Endothelial cell of umbilical vein (primary cell): ENCODE measurements at regions not wholly inside any gene's neighbourhood (a gene's known extent, or its start where the extent isn't known, plus 50 kb on each side); places are given as distances from the start of the nearest gene placed in this dataset.

Experiments used
- BruUV-seq: library from RNA; stranded (reverse); fragments of 400-500 nt; replicated peaks from 2 replicates; lab custom pipeline; 2021; lab: Mats Ljungman, UMichigan
- CTCF ChIA-PET: fragments of 300-600, 350-600 bp; sonication (Branson Sonifier 250); formaldehyde crosslinking; loops from one replicate; lab custom pipeline; 2021; ENCODE audit warnings: antibody characterized with exemption, inconsistent platforms; lab: Charles Lee
- POLR2A ChIA-PET: fragments of 300-600, 350-600 bp; sonication (Branson Sonifier 250); formaldehyde crosslinking; loops from one replicate; lab custom pipeline; 2021; ENCODE audit warnings: antibody characterized with exemption, inconsistent platforms; lab: Charles Lee
- DNase-seq: peaks from one replicate; pipeline ENCODE4 v3.0.0-alpha.2; 2011; ENCODE audit warnings: low read depth, low spot score
- FAIRE-seq: peaks from 2 replicates; lab custom pipeline; 2011; peaks lifted over from hg19 to GRCh38; lab: Jason Lieb, UNC
- H2AFZ ChIP-seq: 2 replicates; pipeline ENCODE4 v1.6.0; 2012; ENCODE audit warnings: low read depth, low read length, control low read depth, inconsistent platforms
- H3K27ac ChIP-seq: 2 replicates; pipeline ENCODE4 v1.5.1; 2011; ENCODE audit warnings: low read depth, mild to moderate bottlenecking, control low read depth, low read length, moderate library complexity; ENCODE audit not compliant: insufficient read depth
- H3K27me3 ChIP-seq, 2 experiments: 2 replicates each; pipeline versions ENCODE4 v1.6.0 to v1.6.1; 2011; ENCODE audit warnings: low read length in 2 of 2, mixed read lengths in 1 of 2; ENCODE audit not compliant: control insufficient read depth in 2 of 2, insufficient read depth in 2 of 2
- H3K36me3 ChIP-seq, 2 experiments: 2 replicates in 1 of 2; 3 replicates in 1 of 2; pipeline ENCODE4 v1.5.1; 2011; ENCODE audit warnings: low read length in 2 of 2, mild to moderate bottlenecking in 1 of 2, moderate library complexity in 1 of 2; ENCODE audit not compliant: control insufficient read depth in 2 of 2, insufficient read depth in 2 of 2; ENCODE audit errors: extremely low read depth in 1 of 2
- H3K4me1 ChIP-seq: 3 replicates; pipeline ENCODE4 v1.5.1; 2011; ENCODE audit warnings: mild to moderate bottlenecking, low read length; ENCODE audit not compliant: control insufficient read depth, insufficient read depth; ENCODE audit errors: extremely low read depth
- H3K4me2 ChIP-seq: 2 replicates; pipeline ENCODE4 v1.6.1; 2011; ENCODE audit warnings: low read length, control low read depth, mixed read lengths; ENCODE audit not compliant: insufficient read depth
- H3K4me3 ChIP-seq, 3 experiments: fragments of 200-600 bp in 1 of 3; sonication (generic), shearing (Covaris generic) in 1 of 3; replicated peaks in 1 of 3; 2 replicates each; pipeline ENCODE4 v1.5.1; 2011 to 2016; ENCODE audit warnings: control low read depth in 3 of 3, low read length in 3 of 3, mild to moderate bottlenecking in 2 of 3, inconsistent platforms in 1 of 3, low read depth in 1 of 3, moderate library complexity in 1 of 3; ENCODE audit not compliant: insufficient read depth in 1 of 3
- H3K79me2 ChIP-seq: 2 replicates; pipeline ENCODE4 v1.6.0; 2012; ENCODE audit warnings: low read length, inconsistent platforms; ENCODE audit not compliant: control insufficient read depth, insufficient read depth
- H3K9ac ChIP-seq: replicated peaks from 2 replicates; pipeline ENCODE3; 2011; ENCODE audit warnings: low read length, control low read depth; ENCODE audit not compliant: insufficient read depth; ENCODE audit errors: extremely low read depth
- H3K9me1 ChIP-seq: replicated peaks from 3 replicates; pipeline ENCODE4 v1.6.0; 2011; ENCODE audit warnings: mild to moderate bottlenecking, low read length; ENCODE audit not compliant: control insufficient read depth, insufficient read depth; ENCODE audit errors: extremely low read depth
- H3K9me3 ChIP-seq: replicated peaks from 2 replicates; pipeline ENCODE4 v1.5.1; 2012; ENCODE audit warnings: low read length, inconsistent platforms; ENCODE audit not compliant: control insufficient read depth, insufficient read depth
- H4K20me1 ChIP-seq: replicated peaks from 2 replicates; pipeline ENCODE3; 2011; ENCODE audit warnings: mild to moderate bottlenecking, low read length; ENCODE audit not compliant: control insufficient read depth, insufficient read depth; ENCODE audit errors: extremely low read depth
- EZH2 ChIP-seq: IDR thresholded peaks from 2 replicates; pipeline ENCODE4 v1.6.1; 2012; ENCODE audit warnings: borderline replicate concordance, low read depth, mild to moderate bottlenecking, moderate library complexity, low read length, inconsistent platforms; ENCODE audit not compliant: severe bottlenecking
- FOS ChIP-seq: IDR thresholded peaks from 2 replicates; pipeline ENCODE4 v1.6.1; 2011; ENCODE audit warnings: mild to moderate bottlenecking, low read length, moderate library complexity, borderline replicate concordance; ENCODE audit not compliant: insufficient read depth
- GATA2 ChIP-seq: IDR thresholded peaks from 2 replicates; pipeline ENCODE4 v1.7.0; 2011; ENCODE audit warnings: low read depth, mild to moderate bottlenecking, moderate library complexity, mixed read lengths, low read length; ENCODE audit not compliant: insufficient read length, insufficient read depth
- JUN ChIP-seq: IDR thresholded peaks from 2 replicates; pipeline ENCODE4 v1.6.1; 2011; ENCODE audit warnings: borderline replicate concordance, low read depth; ENCODE audit not compliant: insufficient read length, insufficient read depth
- MAX ChIP-seq: IDR thresholded peaks from 2 replicates; pipeline ENCODE4 v1.6.1; 2011; ENCODE audit not compliant: insufficient read depth, insufficient read length
- MYC ChIP-seq: IDR thresholded peaks from one replicate; pipeline ENCODE4 v1.6.1; 2011; ENCODE audit warnings: mild to moderate bottlenecking, low read depth, low read length
- POLR2A ChIP-seq: IDR thresholded peaks from 2 replicates; pipeline ENCODE4 v1.6.1; 2012; ENCODE audit warnings: low read depth, mild to moderate bottlenecking, control low read depth, low read length
- POLR2AphosphoS5 ChIP-seq: IDR thresholded peaks from 2 replicates; pipeline ENCODE4 v1.6.1; 2012; ENCODE audit warnings: low read depth, mild to moderate bottlenecking, control low read depth, low read length, moderate library complexity; ENCODE audit not compliant: insufficient read depth
- dilution Hi-C: fragments of 300-500 bp; cut with MboI; formaldehyde crosslinking; loops from one replicate; pipeline ENCODE4 v1.15.0; 2019; ENCODE audit warnings: low sequenced_read_pairs; ENCODE audit not compliant: extremely low pct_ligation_motif_present
- intact Hi-C: fragments of 100-400 bp; cut with micrococcal nuclease; formaldehyde crosslinking; loops from one replicate; pipeline ENCODE4 v1.10.0; 2022
- TF ChIP-seq, protein P1 (sequence below), 2 donors: IDR thresholded peaks; 1 replicate in 1 of 2; 2 replicates in 1 of 2; pipeline ENCODE4 v1.5.1; 2011; ENCODE audit warnings: low read length in 2 of 2, mild to moderate bottlenecking in 2 of 2, moderate library complexity in 2 of 2, control low read depth in 1 of 2, inconsistent platforms in 1 of 2, low read depth in 1 of 2; ENCODE audit not compliant: insufficient read depth in 1 of 2; ENCODE audit errors: extremely low read depth in 1 of 2

DNA sequence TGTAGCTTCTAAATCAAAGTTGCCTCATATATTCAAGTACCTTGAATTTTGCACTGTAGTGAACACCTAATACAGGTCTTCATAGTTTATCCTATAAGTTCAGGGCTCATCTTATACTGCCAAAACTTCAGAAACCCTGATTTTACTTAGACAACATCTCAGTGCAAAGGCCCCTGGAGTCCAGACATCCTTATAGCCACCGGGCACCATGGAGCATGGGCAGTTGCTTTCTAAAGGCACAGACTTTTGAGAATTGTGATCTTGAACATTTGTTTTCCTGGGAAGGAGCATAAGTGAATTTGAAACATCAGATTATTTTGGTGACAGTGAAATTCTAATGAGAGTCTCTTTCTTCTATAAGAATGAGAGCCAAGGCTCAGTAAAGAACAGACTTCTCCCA is 292.3 kb downstream of the CYRIA start:
- no peaks in the 10 kb centered on the region for H3K79me2 ChIP-seq
- no peak overlapping the region for H3K27ac ChIP-seq
- dilution Hi-C loops, result no loop called here
- TF ChIP-seq GATA2 (no peak), EZH2 (no peak), POLR2AphosphoS5 (no peak), MAX (no peak), POLR2A (no peak), MYC (no peak), FOS (no peak), JUN (no peak)
- TF ChIP-seq, protein P1, sequence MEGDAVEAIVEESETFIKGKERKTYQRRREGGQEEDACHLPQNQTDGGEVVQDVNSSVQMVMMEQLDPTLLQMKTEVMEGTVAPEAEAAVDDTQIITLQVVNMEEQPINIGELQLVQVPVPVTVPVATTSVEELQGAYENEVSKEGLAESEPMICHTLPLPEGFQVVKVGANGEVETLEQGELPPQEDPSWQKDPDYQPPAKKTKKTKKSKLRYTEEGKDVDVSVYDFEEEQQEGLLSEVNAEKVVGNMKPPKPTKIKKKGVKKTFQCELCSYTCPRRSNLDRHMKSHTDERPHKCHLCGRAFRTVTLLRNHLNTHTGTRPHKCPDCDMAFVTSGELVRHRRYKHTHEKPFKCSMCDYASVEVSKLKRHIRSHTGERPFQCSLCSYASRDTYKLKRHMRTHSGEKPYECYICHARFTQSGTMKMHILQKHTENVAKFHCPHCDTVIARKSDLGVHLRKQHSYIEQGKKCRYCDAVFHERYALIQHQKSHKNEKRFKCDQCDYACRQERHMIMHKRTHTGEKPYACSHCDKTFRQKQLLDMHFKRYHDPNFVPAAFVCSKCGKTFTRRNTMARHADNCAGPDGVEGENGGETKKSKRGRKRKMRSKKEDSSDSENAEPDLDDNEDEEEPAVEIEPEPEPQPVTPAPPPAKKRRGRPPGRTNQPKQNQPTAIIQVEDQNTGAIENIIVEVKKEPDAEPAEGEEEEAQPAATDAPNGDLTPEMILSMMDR (IDR thresholded peaks at IDR 0.05; ENCODE audit: extremely low read depth in 1 of 2, insufficient read depth in 1 of 2, low read depth in 1 of 2, low read length in 2 of 2), result no peak
- POLR2A ChIA-PET, result no interaction called here
- no peak overlapping the region for H2AFZ ChIP-seq
- DNase-seq (no peak), FAIRE-seq (no peak)
- H3K9ac ChIP-seq, result no peak overlapping the region
- intact Hi-C loops, result no loop called here
- no peak overlapping the region for H3K4me3 ChIP-seq
- CTCF ChIA-PET, result no interaction called here
- H3K36me3 ChIP-seq, result no peaks in the 10 kb centered on the region
- peaks cover 5% of the 10 kb centered on the region for H3K9me3 ChIP-seq
- H3K27me3 ChIP-seq, result no peaks in the 10 kb centered on the region
- no peaks in the 10 kb centered on the region for H3K4me1 ChIP-seq
- no peaks in the 10 kb centered on the region for H4K20me1 ChIP-seq
- H3K4me2 ChIP-seq, result no peak overlapping the region
- BruUV-seq, result no TSS peak
- no peaks in the 10 kb centered on the region for H3K9me1 ChIP-seq
